ENCODE measurements at regions not wholly inside any gene's neighbourhood (a gene's known extent, or its start where the extent isn't known, plus 50 kb on each side); places are given as distances from the start of the nearest gene placed in this dataset.

GRCh38 chr15:70474471-70475406, 288.6 kb downstream of the UACA start:
- DNase-seq (ENCODE audit: low read depth in 2 of 2) = no peak

DNA sequence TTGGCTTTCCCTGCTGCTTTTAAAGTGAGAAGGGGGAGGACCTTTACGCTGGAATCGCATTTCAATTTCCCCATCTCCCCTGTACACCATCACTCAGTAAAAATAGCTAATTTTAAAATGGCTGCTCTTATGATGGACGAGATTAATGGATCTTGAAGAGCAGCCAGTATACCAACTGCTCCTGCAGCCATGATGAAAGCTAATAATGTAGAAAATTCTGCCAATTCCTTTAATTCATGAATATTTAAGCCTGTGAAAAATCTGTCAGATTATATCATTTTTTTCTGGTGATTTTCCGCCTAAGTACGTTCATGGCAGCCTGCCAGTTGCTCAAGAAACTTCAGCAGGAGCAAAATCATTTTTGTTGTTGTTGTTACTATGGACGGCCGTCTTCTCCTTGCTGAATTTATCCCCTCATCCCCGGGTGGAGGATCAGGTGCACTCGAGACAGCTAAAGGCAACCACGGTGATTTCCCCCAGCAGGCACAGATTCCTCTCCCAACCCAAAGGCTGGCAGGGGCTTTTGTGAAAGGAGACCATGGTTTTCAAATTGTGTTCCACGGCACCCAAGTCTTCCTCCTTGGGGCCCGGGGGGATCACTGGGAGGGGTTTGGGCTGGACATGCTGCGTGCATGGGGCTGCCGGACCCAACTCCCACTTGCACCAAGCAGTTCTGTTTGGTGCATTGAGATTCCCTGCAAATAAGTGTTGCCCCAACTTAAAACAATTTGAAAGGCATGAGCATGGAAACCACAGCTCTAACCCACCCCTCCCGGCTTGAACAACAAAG, 289.6 kb downstream of the UACA start:
- DNase-seq (ENCODE audit: low read depth in 2 of 2) = no peak

GRCh38 chr15:70471517-70471916, 291.8 kb downstream of the UACA start:
- no peak for DNase-seq (ENCODE audit: low read depth in 2 of 2)

DNA sequence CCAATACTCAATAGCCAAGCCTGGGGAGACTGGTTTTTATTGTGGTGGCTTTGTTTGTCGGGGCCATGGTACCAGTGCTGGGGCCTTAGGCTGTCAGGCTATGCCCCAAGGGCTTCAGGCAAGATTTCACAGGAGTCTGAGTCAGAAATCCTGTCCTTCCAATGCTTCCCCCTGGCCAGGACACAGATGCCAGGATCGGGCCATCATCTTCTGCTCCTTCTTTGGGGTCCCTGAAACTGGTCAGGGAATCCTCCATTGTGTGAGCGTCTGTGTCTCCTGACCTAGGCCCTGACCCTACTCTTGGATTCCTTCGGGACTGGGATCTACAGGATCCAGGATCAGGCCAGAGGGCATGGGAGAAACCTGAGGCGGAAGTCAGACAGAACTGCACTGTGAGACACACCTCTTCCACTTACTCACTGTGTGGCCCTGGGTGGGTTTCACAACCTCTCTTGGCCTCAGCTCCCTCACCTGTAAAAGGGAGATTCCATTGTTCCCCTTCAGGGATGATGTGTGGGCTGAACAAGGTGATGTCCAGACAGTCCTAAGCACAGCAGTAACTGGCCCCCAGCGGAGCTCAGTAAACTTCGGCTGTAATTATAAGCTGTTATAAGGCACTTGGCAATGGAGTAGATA, 292.7 kb downstream of the UACA start:
- DNase-seq (ENCODE audit: low read depth in 2 of 2) = no peak

DNA sequence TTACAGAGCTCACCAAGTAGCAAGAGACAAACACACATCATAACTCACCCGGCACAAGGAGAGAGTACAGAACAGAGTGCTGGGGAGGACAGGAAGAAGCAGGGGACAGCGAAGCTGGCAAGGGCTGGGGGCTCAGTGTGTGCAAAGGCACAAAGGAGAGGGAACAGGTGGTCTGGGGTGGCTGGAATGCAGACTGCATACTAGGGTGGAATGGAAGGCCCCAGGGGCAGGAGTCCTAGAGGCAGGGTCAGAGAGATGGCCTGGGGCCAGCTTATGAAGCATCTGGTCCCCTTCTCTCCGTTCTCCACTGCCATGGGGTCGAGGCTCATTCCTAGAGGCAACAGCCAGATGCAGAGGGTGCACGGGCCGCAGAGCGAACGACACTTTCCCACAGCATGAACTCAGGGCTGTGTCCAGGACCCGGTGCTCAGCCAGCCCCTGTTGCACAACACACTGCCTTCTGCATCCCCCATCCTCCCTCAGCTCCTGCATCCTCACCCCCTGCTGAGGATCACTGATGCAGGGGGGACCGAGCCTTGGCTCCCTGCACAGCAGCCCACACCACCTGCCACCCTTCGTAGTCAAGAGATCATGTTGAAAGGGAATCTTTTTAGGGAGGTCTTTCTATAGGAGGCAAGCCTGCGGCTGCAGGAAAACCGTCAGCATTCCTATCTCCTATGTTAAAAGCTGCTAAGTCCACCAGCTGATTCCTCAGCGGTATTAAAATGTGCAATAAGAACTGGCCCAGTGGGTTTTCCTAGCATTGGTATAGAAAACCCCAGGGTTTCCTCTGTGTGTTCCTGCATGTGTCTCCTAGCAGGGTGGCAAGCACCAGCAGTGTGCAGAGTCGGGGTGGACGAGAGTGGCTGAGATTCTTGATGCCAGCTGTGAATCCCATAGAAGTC, 293.5 kb downstream of the UACA start:
- no peak for DNase-seq (ENCODE audit: low read depth in 2 of 2)

DNA sequence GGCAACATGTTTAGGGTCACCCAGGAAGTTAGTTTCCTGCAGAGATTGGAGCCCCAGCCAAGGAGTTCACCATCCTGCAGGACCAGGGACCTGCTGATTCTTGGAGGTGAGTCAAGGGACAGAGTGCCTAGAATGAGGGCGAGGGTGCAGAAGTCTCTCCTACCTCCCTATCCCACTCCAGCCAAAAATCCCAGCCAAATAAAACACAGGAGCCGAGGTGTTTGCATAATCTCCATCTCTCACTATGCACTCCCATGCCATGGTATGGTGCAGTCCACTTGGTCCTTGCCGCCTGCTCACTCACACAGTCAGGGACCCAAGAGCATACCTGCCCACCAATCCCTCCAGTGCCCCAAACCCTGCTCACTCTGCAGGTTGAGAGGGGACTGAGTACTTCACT, 294.2 kb downstream of the UACA start:
- DNase-seq (ENCODE audit: low read depth in 2 of 2) = no peak

- no peak for DNase-seq (ENCODE audit: low read depth in 2 of 2)
These were observed 296.3 kb downstream of the UACA start for GRCh38 chr15:70466895-70467529.

- no peak for DNase-seq (ENCODE audit: low read depth in 2 of 2)
These were observed 297.1 kb downstream of the UACA start for GRCh38 chr15:70466305-70466704.

DNA sequence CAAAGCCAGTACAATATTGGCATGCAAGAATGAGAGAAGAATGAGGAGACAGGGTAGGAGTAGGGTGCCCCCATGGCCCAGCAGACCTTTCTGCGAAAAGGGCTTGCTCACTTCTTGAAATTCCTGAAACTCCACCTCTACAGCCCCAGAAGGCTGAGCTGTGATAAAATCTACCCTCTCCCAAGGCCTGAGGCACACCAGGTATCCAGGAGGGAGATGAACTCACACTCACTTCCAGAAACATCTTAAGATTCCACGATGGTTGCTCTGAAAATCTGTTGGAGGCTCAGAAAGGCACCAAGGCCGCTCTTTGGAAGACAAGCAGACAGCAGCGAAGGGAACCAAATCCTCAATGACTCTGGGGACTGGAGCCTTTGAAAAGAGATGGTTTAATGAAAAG, 297.5 kb downstream of the UACA start:
- DNase-seq (ENCODE audit: low read depth in 2 of 2) = no peak

GRCh38 chr15:70463453-70463834, 299.9 kb downstream of the UACA start:
- DNase-seq (ENCODE audit: low read depth in 2 of 2) = no peak

GRCh38 chr15:70461992-70462391, 301.4 kb downstream of the UACA start:
- DNase-seq (ENCODE audit: low read depth in 2 of 2) = no peak

- DNase-seq (ENCODE audit: low read depth in 2 of 2) = no peak
These were observed 302.3 kb downstream of the UACA start for GRCh38 chr15:70461017-70461416.

GRCh38 chr15:70459312-70459711, 304.0 kb downstream of the UACA start:
- DNase-seq (ENCODE audit: low read depth in 2 of 2) = no peak

DNA sequence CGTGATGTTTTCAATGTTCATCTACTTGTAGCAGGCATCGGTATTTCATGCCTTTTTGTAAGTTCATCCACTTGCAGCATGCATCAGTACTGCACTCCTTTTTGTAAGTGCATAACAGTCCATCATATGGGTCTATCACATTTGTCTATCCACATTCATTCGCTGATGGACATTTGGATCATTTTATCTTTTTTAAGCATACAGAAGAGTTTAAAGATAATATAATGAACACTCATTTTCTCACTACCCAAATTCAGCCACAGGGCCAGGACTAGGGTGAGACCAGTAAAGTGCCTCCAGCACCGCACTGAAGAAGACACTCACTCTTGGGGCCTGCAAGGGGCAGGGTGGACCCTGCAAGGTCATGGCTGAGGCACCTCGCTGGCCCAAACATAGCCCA, 309.6 kb downstream of the UACA start:
- DNase-seq (ENCODE audit: low read depth in 2 of 2) = no peak

DNA sequence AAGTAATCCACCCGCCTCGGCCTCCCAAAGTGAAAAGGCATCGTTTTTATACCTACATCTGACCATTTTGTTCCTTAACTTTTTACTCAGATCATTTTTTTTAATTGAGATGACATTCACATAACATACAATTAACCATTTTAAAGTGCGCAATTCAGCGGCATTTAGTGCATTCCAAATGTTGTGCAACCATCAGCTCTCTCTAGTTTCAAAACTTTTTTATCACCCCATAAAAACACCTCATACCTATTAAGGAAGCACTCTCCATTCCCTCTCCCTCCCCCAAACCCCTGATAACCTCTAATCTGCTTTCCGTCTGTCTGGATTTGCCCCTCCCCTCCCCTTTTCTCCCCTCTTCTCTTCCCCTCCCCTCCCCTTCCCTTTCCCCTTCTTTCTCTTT, 310.1 kb downstream of the UACA start:
- DNase-seq (ENCODE audit: low read depth in 2 of 2) = no peak

- no peak for DNase-seq (ENCODE audit: low read depth in 2 of 2)
These were observed 311.3 kb downstream of the UACA start for GRCh38 chr15:70451821-70452653.

- DNase-seq (ENCODE audit: low read depth in 2 of 2) = no peak
These were observed 313.3 kb downstream of the UACA start for GRCh38 chr15:70450142-70450443.

DNA sequence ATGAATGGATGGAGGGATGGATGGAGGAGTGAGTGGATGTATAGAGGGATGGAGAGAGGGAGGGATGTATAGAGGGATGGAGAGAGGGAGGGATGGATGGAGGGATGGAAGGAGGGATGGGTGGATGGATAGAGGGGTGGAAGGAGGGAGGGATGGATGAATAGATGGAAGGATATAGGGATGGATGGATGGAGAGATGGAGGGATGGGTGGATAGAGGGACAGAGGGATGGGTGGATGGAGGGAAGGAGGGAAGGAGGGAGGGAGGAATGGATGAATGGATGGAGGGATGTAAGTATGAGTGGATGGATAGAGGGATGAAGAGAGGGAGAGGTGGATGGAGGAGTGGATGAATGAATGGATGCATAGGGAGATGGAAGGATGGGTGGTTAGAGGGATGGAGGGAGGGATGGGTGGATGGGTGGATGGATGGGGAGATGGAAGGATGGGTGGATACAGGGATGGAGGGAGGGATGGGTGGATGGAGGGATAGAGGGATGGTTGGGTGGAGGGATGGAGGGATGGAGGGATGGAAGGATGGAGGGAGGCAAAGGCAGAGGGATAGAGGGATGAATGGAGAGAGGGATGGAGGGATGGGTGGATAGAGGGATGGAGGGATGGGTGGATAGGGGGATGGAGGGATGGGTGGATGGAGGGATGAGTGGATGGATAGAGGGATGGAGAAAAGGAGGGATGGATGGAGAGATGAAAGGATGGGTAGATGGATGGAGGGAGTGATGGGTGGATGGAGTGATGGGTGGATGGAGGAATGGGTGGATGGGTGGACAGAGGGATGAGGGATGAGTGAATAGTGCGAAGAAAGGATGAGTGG, 313.8 kb downstream of the UACA start:
- no peak for DNase-seq (ENCODE audit: low read depth in 2 of 2)

DNA sequence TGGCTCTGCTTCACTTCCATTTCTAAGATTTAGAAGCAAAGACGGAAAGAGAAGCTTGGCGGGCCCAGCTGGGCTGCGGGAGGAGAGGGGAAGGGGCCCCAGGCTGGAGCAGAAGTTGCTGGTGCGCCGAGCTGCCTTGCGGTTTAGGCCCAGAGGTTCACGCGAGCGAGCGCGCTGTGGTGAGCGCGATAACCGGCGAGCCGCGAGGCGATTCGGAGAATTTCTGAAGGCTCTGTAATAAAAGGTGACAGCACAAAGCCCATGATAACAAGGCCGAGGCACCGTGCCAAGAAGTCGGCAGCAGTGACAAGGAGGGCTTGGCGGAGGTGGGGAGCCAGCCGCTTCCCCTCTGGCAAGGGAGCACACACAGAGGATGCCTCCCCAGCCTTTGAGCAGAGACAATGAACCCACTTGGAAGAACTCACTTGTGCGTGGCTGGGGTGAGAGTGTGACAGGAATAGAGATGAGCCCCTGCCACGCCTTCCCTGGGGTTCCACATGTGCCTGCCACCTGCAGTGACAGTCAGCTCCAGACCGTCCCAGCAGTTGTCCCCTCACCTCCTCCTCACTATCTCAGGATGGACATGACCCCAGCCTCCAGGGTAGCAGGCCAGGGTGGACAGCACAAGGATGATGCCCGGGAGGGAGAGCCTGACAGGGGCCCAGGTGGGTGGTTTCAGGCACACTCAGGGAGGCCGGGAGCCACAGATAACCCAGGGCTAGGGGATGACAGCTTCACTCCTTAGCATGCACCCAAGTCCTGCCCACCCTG, 315.2 kb downstream of the UACA start:
- no peak for DNase-seq (ENCODE audit: low read depth in 2 of 2)

Measured in stimulated activated CD4-positive, alpha-beta T cell treated with anti-CD3 and anti-CD28 coated beads, Interleukin-1b, Interleukin-23, amount 100 ng/mL, for 1 hour (primary cell).